ENCODE measurements at regions not wholly inside any gene's neighbourhood (a gene's known extent, or its start where the extent isn't known, plus 50 kb on each side); places are given as distances from the start of the nearest gene placed in this dataset.

DNA sequence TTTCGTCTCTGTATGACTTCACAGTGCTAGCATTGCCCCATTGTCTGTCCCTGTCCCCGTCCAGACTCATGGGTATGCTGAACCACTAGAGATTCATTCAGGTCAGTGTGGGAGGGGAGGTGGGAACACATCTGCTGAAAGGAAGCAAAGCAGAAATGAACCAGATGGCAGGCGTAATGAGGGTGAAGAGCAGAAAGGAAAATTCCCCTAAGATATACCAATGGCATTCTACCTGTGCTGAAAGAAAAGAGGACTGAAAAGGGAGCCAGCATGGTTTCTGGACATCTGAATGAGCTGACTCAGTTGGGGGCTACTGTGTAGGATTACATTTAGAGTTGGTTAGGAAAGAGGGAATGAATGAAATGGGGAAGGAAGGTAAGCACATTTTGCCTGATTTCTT lies 678.7 kb downstream of the MAT2B start:
- TF ChIP-seq, protein P1, sequence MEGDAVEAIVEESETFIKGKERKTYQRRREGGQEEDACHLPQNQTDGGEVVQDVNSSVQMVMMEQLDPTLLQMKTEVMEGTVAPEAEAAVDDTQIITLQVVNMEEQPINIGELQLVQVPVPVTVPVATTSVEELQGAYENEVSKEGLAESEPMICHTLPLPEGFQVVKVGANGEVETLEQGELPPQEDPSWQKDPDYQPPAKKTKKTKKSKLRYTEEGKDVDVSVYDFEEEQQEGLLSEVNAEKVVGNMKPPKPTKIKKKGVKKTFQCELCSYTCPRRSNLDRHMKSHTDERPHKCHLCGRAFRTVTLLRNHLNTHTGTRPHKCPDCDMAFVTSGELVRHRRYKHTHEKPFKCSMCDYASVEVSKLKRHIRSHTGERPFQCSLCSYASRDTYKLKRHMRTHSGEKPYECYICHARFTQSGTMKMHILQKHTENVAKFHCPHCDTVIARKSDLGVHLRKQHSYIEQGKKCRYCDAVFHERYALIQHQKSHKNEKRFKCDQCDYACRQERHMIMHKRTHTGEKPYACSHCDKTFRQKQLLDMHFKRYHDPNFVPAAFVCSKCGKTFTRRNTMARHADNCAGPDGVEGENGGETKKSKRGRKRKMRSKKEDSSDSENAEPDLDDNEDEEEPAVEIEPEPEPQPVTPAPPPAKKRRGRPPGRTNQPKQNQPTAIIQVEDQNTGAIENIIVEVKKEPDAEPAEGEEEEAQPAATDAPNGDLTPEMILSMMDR (IDR thresholded peaks at IDR 0.05 in 8 of 11, conservative IDR thresholded peaks at IDR 0.05 in 3 of 11) = no peak
- TF ChIP-seq POLR2A (IDR thresholded peaks at IDR 0.05) (no peak), POLR2AphosphoS5 (IDR thresholded peaks at IDR 0.05) (no peak)
